ENCODE measurements at regions not wholly inside any gene's neighbourhood (a gene's known extent, or its start where the extent isn't known, plus 50 kb on each side); places are given as distances from the start of the nearest gene placed in this dataset.

GRCh38 chrX:4830880-4831557 is 1117.6 kb upstream of the PRKX start:
- in situ Hi-C loops (cut with MboI; ENCODE audit: low pct_unique_long_range_greater_than_20kb, low sequenced_read_pairs, unreplicated experiment), result no loop called here
- DNase-seq (ENCODE audit: low spot score), result no peak
- TF ChIP-seq CTCF (IDR thresholded peaks at IDR 0.05; ENCODE audit: extremely low read depth, insufficient read depth, missing control alignments), result no peak

DNA sequence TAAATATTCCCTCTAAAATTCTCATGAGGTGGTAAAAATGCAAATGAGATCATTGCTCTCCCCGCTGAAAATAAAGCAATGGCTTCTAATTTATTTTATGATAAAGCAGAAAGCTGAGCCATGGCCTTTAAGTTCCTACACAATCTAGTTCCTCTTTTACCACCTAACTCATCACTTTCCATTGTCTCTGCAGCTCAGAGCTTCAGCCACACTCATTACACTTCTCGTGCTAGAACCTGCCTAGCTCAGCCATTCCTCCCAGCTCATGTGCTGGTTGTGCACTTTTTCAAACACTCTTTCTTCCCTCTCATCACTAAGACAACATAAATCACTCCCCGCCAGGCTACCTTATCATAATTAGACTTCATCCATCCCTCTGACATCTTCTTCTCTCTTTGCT is 1112.1 kb upstream of the PRKX start:
- TF ChIP-seq CTCF (IDR thresholded peaks at IDR 0.05; ENCODE audit: extremely low read depth, insufficient read depth, missing control alignments), result no peak
- in situ Hi-C loops (cut with MboI; ENCODE audit: low pct_unique_long_range_greater_than_20kb, low sequenced_read_pairs, unreplicated experiment), result no loop called here
- no peak for DNase-seq (ENCODE audit: low spot score)

DNA sequence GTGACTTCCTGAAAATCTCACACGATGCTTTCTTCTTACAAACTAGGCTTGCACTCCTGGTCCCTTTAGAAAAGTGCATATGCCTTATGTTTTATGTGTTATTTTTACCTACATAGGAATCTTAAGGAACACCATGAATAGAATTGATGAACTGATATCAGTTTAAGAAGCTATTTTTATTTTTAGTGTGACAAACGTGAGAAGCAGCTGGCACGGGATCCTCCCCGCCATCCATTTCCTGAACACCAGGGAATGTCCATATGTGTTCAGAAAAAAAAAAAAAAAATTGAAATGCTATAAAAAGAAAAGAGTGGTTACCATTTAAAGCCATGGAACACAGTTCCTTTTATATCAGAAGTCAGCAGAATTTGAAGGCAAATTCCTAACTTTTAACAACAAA is 1096.1 kb upstream of the PRKX start:
- no peak for DNase-seq (ENCODE audit: low spot score)
- in situ Hi-C loops (cut with MboI; ENCODE audit: low pct_unique_long_range_greater_than_20kb, low sequenced_read_pairs, unreplicated experiment), result no loop called here
- no peak for TF ChIP-seq CTCF (IDR thresholded peaks at IDR 0.05; ENCODE audit: extremely low read depth, insufficient read depth, missing control alignments)

GRCh38 chrX:4805502-4805901 is 1092.1 kb upstream of the PRKX start:
- TF ChIP-seq CTCF (IDR thresholded peaks at IDR 0.05; ENCODE audit: extremely low read depth, insufficient read depth, missing control alignments), result no peak
- DNase-seq (ENCODE audit: low spot score), result no peak
- in situ Hi-C loops (cut with MboI; ENCODE audit: low pct_unique_long_range_greater_than_20kb, low sequenced_read_pairs, unreplicated experiment), result no loop called here

DNA sequence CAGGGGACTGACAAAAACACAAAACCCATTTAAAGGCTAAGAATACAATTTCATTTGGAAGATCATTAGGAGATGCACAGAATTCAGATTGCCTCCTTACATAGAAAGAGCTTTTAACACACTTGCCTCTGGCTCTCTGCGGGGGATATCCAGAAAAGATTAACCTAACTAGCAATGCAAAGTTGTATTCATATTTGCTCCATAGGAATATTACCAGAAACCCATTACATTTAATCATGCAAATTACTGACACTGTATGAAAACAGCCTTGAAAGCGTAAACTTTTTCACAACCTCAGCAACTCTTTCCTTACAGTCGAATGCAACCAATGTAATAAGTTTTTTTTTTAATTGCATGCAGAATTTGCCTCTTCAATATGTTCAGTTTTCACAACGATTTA is 1087.3 kb upstream of the PRKX start:
- in situ Hi-C loops (cut with MboI; ENCODE audit: low pct_unique_long_range_greater_than_20kb, low sequenced_read_pairs, unreplicated experiment), result no loop called here
- no peak for DNase-seq (ENCODE audit: low spot score)
- no peak for TF ChIP-seq CTCF (IDR thresholded peaks at IDR 0.05; ENCODE audit: extremely low read depth, insufficient read depth, missing control alignments)

- no peak for DNase-seq (ENCODE audit: low spot score)
- no peak for TF ChIP-seq CTCF (IDR thresholded peaks at IDR 0.05; ENCODE audit: extremely low read depth, insufficient read depth, missing control alignments)
- in situ Hi-C loops (cut with MboI; ENCODE audit: low pct_unique_long_range_greater_than_20kb, low sequenced_read_pairs, unreplicated experiment), result no loop called here
These were observed 1074.5 kb upstream of the PRKX start for GRCh38 chrX:4787971-4788370.
